HEK293 (cell line): ENCODE measurements at regions not wholly inside any gene's neighbourhood (a gene's known extent, or its start where the extent isn't known, plus 50 kb on each side); places are given as distances from the start of the nearest gene placed in this dataset.

ENCODE experiments used
- CTCF ChIP-seq: fragments of 450-650 bp; formaldehyde crosslinking; IDR thresholded peaks from 2 replicates; pipeline ENCODE4 v1.5.1; 2016; ENCODE audit warnings: missing biosample characterization, missing genetic modification characterization
- PBX3 ChIP-seq: sonication (generic); formaldehyde crosslinking; IDR thresholded peaks from 2 replicates; pipeline ENCODE4 v1.8.1; 2022; ENCODE audit warnings: mild to moderate bottlenecking, moderate library complexity, missing genetic modification reagents

GRCh38 chr1:217052626-217053025, 329.4 kb upstream of the ESRRG start:
- TF ChIP-seq CTCF: no peak
- no peak for TF ChIP-seq PBX3 (CRISPR knock-in tag)
